NB4 (cell line): ENCODE measurements at regions not wholly inside any gene's neighbourhood (a gene's known extent, or its start where the extent isn't known, plus 50 kb on each side); places are given as distances from the start of the nearest gene placed in this dataset.

Experiments used
- CTCF ChIP-seq: IDR thresholded peaks from one replicate; pipeline ENCODE4 v1.5.1; 2012; ENCODE audit warnings: low read depth, low read length
- MYC ChIP-seq: IDR thresholded peaks from 2 replicates; pipeline ENCODE4 v1.6.1; 2011; ENCODE audit warnings: low read depth, low read length
- POLR2A ChIP-seq: IDR thresholded peaks from 2 replicates; pipeline ENCODE4 v1.6.1; 2011; ENCODE audit warnings: mild to moderate bottlenecking; ENCODE audit not compliant: insufficient read length; ENCODE audit errors: extremely low read depth

- TF ChIP-seq CTCF (no peak), POLR2A (no peak), MYC (no peak)
These were observed 2468.6 kb downstream of the PCDH7 start for GRCh38 chr4:33188733-33189132.
